ENCODE measurements at regions not wholly inside any gene's neighbourhood (a gene's known extent, or its start where the extent isn't known, plus 50 kb on each side); places are given as distances from the start of the nearest gene placed in this dataset.

GRCh38 chr2:13009027-13009642 is 292.4 kb downstream of the TRIB2 start:
- TF ChIP-seq CTCF (IDR thresholded peaks at IDR 0.05) (no peak), EZH2 (IDR thresholded peaks at IDR 0.05; ENCODE audit: borderline replicate concordance, insufficient read depth, low read depth, low read length, poor library complexity, severe bottlenecking) (no peak)

Measured in B cell (primary cell).